IMR-90 (cell line): ENCODE measurements at regions not wholly inside any gene's neighbourhood (a gene's known extent, or its start where the extent isn't known, plus 50 kb on each side); places are given as distances from the start of the nearest gene placed in this dataset.

Experiments used
- BHLHE40 ChIP-seq: fragments of 150-350 bp; IDR thresholded peaks from 2 replicates; pipeline ENCODE4 v1.6.1; 2016; ENCODE audit warnings: mild to moderate bottlenecking, low read depth, low read length
- TF ChIP-seq, protein P1 (sequence below): conservative IDR thresholded peaks from 2 replicates; pipeline ENCODE4 v1.5.1; 2012; ENCODE audit warnings: mild to moderate bottlenecking, low read depth, low read length, improper control_type of control experiment
- TF ChIP-seq, protein P2 (sequence below): fragments of 150-350 bp; IDR thresholded peaks from 2 replicates; pipeline ENCODE4 v1.6.1; 2017; ENCODE audit warnings: mild to moderate bottlenecking, antibody characterized with exemption, low read length, low read depth

DNA sequence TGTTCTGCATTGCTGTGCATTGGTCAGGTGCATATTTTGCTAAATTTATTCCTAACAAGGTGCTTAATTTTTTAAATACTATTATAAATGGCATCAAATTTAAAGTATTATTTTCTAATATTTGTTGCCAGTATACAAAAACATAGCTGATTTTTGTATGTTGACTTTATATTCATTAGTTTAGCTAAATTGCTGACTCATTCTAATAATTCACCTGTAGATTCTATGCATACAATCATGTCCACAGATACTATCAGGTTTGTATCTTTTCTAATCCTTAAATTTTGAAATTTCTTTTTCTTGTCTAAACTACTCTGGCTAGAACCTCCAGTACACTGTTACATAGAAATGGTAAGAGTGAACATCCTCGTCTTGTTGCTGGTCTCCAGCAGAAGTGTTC, 657.6 kb downstream of the CCDC171 start:
- TF ChIP-seq, protein P1, sequence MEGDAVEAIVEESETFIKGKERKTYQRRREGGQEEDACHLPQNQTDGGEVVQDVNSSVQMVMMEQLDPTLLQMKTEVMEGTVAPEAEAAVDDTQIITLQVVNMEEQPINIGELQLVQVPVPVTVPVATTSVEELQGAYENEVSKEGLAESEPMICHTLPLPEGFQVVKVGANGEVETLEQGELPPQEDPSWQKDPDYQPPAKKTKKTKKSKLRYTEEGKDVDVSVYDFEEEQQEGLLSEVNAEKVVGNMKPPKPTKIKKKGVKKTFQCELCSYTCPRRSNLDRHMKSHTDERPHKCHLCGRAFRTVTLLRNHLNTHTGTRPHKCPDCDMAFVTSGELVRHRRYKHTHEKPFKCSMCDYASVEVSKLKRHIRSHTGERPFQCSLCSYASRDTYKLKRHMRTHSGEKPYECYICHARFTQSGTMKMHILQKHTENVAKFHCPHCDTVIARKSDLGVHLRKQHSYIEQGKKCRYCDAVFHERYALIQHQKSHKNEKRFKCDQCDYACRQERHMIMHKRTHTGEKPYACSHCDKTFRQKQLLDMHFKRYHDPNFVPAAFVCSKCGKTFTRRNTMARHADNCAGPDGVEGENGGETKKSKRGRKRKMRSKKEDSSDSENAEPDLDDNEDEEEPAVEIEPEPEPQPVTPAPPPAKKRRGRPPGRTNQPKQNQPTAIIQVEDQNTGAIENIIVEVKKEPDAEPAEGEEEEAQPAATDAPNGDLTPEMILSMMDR, result no peak
- TF ChIP-seq BHLHE40, result no peak
- TF ChIP-seq, protein P2, sequence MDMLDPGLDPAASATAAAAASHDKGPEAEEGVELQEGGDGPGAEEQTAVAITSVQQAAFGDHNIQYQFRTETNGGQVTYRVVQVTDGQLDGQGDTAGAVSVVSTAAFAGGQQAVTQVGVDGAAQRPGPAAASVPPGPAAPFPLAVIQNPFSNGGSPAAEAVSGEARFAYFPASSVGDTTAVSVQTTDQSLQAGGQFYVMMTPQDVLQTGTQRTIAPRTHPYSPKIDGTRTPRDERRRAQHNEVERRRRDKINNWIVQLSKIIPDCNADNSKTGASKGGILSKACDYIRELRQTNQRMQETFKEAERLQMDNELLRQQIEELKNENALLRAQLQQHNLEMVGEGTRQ, result no peak
